Kidney epithelial cell (primary cell): ENCODE measurements at regions not wholly inside any gene's neighbourhood (a gene's known extent, or its start where the extent isn't known, plus 50 kb on each side); places are given as distances from the start of the nearest gene placed in this dataset.

Experiments
- DNase-seq: peaks from one replicate; pipeline ENCODE4 v3.0.0-alpha.2; 2010; ENCODE audit warnings: low read depth
- H3K27me3 ChIP-seq: 2 replicates; pipeline ENCODE4 v1.6.0; 2011; ENCODE audit warnings: low read length; ENCODE audit not compliant: control insufficient read depth, insufficient read depth
- H3K36me3 ChIP-seq: 2 replicates; pipeline ENCODE4 v1.5.1; 2011; ENCODE audit warnings: low read length; ENCODE audit not compliant: control insufficient read depth, insufficient read depth
- H3K4me3 ChIP-seq: 2 replicates; pipeline ENCODE4 v1.5.1; 2011; ENCODE audit warnings: low read depth, mild to moderate bottlenecking, control low read depth, low read length
- TF ChIP-seq, protein P1 (sequence below): IDR thresholded peaks from 2 replicates; pipeline ENCODE4 v1.5.1; 2011; ENCODE audit warnings: mild to moderate bottlenecking, moderate library complexity, low read length, control low read depth, inconsistent platforms; ENCODE audit not compliant: insufficient read depth, poor library complexity, severe bottlenecking

DNA sequence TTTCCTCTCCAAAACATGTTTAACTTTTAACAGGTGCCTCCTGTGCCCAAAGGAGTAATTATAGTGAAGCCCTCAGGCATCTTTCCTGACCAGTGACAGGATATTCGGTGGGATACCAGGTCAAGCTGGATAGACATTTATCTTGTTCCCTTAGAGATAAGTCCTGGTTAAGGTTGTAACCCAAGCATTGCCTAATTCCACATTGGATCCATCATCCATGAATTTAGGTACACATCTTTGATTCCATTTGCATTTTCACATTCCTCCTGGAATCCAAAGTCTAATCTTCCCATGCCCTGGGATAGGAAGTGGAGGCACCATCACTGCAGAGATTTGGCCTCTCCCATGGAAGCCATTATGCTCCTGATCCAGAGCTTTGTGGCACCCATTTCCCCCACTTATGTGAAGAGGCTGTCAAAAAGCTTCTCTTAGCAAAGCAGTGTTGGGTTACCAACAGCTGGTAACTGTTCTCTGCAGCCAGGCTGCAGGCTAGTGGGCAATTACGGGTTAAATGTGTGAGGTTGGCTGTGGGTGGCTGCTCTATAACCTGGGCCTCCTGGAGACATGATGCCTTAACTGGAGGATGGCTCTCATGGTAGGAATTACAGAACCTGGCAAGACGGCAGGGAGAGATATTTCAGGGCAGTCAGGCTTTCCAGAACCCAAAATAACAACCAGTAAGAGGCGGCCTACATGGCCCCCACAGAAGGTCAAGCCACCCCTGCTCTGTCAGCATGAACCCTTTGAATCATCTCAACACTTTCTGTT is 96.9 kb upstream of the VGLL2 start:
- no peaks in the 10 kb centered on the region for H3K36me3 ChIP-seq
- TF ChIP-seq, protein P1, sequence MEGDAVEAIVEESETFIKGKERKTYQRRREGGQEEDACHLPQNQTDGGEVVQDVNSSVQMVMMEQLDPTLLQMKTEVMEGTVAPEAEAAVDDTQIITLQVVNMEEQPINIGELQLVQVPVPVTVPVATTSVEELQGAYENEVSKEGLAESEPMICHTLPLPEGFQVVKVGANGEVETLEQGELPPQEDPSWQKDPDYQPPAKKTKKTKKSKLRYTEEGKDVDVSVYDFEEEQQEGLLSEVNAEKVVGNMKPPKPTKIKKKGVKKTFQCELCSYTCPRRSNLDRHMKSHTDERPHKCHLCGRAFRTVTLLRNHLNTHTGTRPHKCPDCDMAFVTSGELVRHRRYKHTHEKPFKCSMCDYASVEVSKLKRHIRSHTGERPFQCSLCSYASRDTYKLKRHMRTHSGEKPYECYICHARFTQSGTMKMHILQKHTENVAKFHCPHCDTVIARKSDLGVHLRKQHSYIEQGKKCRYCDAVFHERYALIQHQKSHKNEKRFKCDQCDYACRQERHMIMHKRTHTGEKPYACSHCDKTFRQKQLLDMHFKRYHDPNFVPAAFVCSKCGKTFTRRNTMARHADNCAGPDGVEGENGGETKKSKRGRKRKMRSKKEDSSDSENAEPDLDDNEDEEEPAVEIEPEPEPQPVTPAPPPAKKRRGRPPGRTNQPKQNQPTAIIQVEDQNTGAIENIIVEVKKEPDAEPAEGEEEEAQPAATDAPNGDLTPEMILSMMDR: no peak

DNA sequence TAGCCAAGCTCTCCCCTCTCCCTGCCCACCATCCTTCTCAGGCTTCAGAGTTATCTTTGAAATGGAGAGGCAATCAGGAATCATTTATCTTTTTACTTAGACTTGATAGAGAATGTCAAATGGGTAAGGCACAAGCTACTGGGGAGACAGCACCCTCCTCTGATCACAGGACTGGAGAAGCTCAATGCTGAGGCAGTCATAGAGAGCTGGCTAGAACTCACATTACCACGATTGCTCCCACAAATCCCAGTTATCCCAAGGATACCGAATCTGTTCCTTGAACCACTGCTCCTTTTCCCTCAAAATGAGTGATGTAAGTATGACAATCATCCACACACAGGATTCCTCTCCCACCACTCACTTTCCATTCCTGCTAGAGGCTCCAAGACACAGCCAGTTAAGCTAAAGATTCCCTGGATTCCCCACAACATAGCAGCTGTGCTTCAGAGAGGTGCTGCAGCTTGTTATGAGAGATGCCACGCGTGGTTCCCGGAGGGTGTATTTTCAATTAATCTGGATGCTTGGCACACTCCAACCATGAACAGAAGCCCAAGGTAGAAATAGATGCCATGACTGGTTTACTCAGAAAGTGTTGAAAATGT is 96.2 kb upstream of the VGLL2 start:
- Histone ChIP-seq H3K36me3 (no peaks in the 10 kb centered on the region), H3K4me3 (no peak overlapping the region), H3K27me3 (no peaks in the 10 kb centered on the region)
- TF ChIP-seq, protein P1: no peak
- DNase-seq: no peak

More for the DNA sequence above, 96.9 kb upstream of the VGLL2 start:
- Histone ChIP-seq H3K27me3 (no peaks in the 10 kb centered on the region), H3K4me3 (no peak overlapping the region)
- peak; percentile 19 for DNase-seq

DNA sequence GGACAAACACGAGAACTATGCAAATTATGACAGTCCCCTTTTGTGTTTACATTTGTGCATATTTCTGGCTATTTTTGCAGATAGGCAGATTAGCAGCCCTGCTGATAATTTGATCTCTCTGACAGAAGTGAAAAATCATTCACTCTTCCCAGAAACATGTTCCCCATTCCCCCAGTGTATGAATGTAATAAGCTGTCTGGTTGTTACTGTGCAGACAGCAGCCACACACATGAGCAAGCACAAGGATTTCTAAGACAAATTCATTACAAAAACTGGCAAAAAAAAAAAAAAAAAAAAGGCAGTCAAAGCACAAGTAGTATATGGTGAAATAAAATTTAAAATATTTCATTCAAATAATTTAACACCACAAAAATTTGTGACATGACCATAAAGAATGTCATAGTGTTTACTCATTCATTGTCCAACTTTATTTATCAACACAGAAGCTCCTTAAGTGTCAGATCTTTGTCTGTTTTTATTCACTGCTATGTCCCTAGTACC is 95.5 kb upstream of the VGLL2 start:
- Histone ChIP-seq H3K27me3 (no peaks in the 10 kb centered on the region), H3K36me3 (no peaks in the 10 kb centered on the region), H3K4me3 (no peak overlapping the region)
- no peak for DNase-seq
- TF ChIP-seq, protein P1: no peak

DNA sequence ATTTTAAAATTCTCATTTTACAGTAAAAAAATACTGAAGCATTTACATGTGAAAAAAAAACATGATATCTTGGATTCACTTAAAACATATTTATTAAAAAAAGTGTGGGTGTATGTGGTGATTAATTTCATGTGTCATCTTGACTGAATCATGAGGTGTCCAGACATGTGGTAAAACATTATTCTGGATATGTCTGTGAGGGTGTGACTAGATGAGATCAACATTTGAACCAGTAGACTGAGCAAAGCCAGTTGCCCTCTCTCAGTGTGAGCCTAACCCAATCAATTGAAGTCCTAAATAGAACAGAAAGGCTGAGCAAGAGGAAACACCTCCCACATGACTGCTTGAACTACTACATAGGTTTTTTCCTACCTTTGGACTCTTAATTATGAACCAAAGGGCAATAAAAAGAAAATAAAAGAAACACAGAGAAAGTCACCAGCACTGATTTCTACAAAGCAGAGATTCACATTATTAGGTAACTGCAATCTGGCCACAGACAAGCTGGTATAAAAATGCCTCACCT is 90.5 kb upstream of the VGLL2 start:
- no peaks in the 10 kb centered on the region for H3K36me3 ChIP-seq
- no peak for DNase-seq
- H3K4me3 ChIP-seq: no peak overlapping the region
- H3K27me3 ChIP-seq: no peaks in the 10 kb centered on the region
- TF ChIP-seq, protein P1: no peak

DNA sequence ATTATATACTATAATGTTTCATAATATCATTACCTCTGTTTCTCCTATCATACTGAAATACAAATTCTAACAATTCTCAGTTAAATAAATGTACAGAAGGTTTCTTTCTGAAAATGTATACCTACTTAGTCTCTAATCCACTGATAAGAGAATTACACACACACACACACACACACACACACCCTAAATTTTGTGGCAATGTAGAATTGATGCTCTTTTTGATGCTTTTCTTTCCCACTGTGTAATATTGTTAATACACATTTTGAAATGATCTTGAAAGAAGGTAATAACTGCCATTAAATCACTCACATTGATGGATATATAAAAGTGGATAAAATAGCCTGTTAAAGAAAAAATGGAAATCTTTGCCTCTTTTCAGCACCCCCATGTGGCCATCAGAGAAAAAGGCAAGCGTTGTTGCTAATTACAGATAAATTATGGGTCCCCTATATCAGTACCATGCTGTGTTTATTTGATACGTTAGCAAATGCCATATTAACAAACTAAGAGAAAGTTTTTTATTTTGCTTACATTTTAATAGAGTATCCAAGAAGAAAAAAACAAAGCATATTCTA is 76.6 kb upstream of the VGLL2 start:
- no peak for DNase-seq
- H3K27me3 ChIP-seq: no peaks in the 10 kb centered on the region
- TF ChIP-seq, protein P1: peak; percentile 54
- H3K4me3 ChIP-seq: no peak overlapping the region
- H3K36me3 ChIP-seq: no peaks in the 10 kb centered on the region
